Spleen (tissue), 7 donors: ENCODE measurements at regions not wholly inside any gene's neighbourhood (a gene's known extent, or its start where the extent isn't known, plus 50 kb on each side); places are given as distances from the start of the nearest gene placed in this dataset.

Experiments used
- CTCF ChIP-seq, 11 experiments: fragments of 200-600 bp in 7 of 11; fragments of 450-650 bp in 4 of 11; sonication (generic) in 4 of 11; IDR thresholded peaks in 8 of 11; conservative IDR thresholded peaks in 3 of 11; 1 replicate in 7 of 11; 2 replicates in 4 of 11; pipeline versions ENCODE4 v1.4.0 to v1.8.0; 2016 to 2021; ENCODE audit warnings: antibody characterized with exemption in 11 of 11, inconsistent platforms in 4 of 11, mild to moderate bottlenecking in 1 of 11
- POLR2A ChIP-seq, 3 donors: fragments of 450-650 bp; IDR thresholded peaks; one replicate each; pipeline ENCODE4 v1.5.1; 2017; ENCODE audit warnings: antibody characterized with exemption in 3 of 3, mild to moderate bottlenecking in 1 of 3
- POLR2AphosphoS5 ChIP-seq, 3 donors: sonication (generic); formaldehyde crosslinking; IDR thresholded peaks; one replicate each; pipeline ENCODE4 v1.5.1; 2017; ENCODE audit warnings: antibody characterized with exemption in 3 of 3
- donor health status: DM: no; HTN: no; CAD: no; lungs with moderate emphysema.
- donor health status: DM: no; HTN: no; CAD: no.
- donor health status: DM: no; HTN: no; CAD: no.

- TF ChIP-seq CTCF (IDR thresholded peaks at IDR 0.05 in 8 of 11, conservative IDR thresholded peaks at IDR 0.05 in 3 of 11): no peak
- no peak for TF ChIP-seq POLR2AphosphoS5 (IDR thresholded peaks at IDR 0.05)
- TF ChIP-seq POLR2A (IDR thresholded peaks at IDR 0.05): no peak
These were observed 143.3 kb upstream of the MB21D2 start for GRCh38 chr3:193060748-193061546.
